HG02884 (cell line): ENCODE measurements at regions not wholly inside any gene's neighbourhood (a gene's known extent, or its start where the extent isn't known, plus 50 kb on each side); places are given as distances from the start of the nearest gene placed in this dataset.

Source experiments
- ATAC-seq: cut with Tn5 transposase; IDR thresholded peaks from one replicate; pipeline ENCODE4 v1.9.1; 2021; ENCODE audit warnings: mild to moderate bottlenecking, moderate library complexity; ENCODE audit not compliant: unreplicated experiment

GRCh38 chr7:95718577-95719410 is 53.6 kb upstream of the DYNC1I1 start:
- no peak for ATAC-seq

GRCh38 chr7:95716357-95717122 is 55.8 kb upstream of the DYNC1I1 start:
- no peak for ATAC-seq

- ATAC-seq, result peak; percentile 66
Measured at GRCh38 chr7:95715274-95715673, 57.1 kb upstream of the DYNC1I1 start.

- no peak for ATAC-seq
Measured at GRCh38 chr7:95710711-95711110, 61.6 kb upstream of the DYNC1I1 start.

GRCh38 chr7:95700917-95701316 is 71.4 kb upstream of the DYNC1I1 start:
- ATAC-seq, result no peak

GRCh38 chr7:95694334-95694733 is 78.0 kb upstream of the DYNC1I1 start:
- ATAC-seq, result no peak

- ATAC-seq, result no peak
Measured at GRCh38 chr7:95693551-95694333, 78.6 kb upstream of the DYNC1I1 start.

- ATAC-seq, result no peak
Measured at GRCh38 chr7:95691464-95691863, 80.9 kb upstream of the DYNC1I1 start.

- ATAC-seq, result peak; percentile 64
Measured at GRCh38 chr7:95690367-95690947, 81.9 kb upstream of the DYNC1I1 start.

- ATAC-seq, result no peak
Measured at GRCh38 chr7:95688931-95689495, 83.3 kb upstream of the DYNC1I1 start.

GRCh38 chr7:95687759-95688343 is 84.5 kb upstream of the DYNC1I1 start:
- ATAC-seq, result no peak

GRCh38 chr7:95686109-95686508 is 86.2 kb upstream of the DYNC1I1 start:
- ATAC-seq, result peak; percentile 45

GRCh38 chr7:95684505-95684904 is 87.8 kb upstream of the DYNC1I1 start:
- ATAC-seq, result no peak

- no peak for ATAC-seq
Measured at GRCh38 chr7:95684037-95684436, 87.7 kb upstream of the PDK4 start.

GRCh38 chr7:95682913-95683312 is 86.6 kb upstream of the PDK4 start:
- ATAC-seq, result no peak

- no peak for ATAC-seq
Measured at GRCh38 chr7:95676691-95677090, 80.4 kb upstream of the PDK4 start.

GRCh38 chr7:95675632-95676031 is 79.3 kb upstream of the PDK4 start:
- no peak for ATAC-seq

GRCh38 chr7:95675016-95675415 is 78.7 kb upstream of the PDK4 start:
- ATAC-seq, result no peak

GRCh38 chr7:95674101-95674500 is 77.8 kb upstream of the PDK4 start:
- no peak for ATAC-seq

- no peak for ATAC-seq
Measured at GRCh38 chr7:95672434-95672833, 76.1 kb upstream of the PDK4 start.
